ENCODE measurements at regions not wholly inside any gene's neighbourhood (a gene's known extent, or its start where the extent isn't known, plus 50 kb on each side); places are given as distances from the start of the nearest gene placed in this dataset.
A peak's percentile ranks its signal among the peaks of the same experiment; 100 is the strongest.
"Not testable (repeated sequence)": the region's sequence is repeated elsewhere in the genome, so short reads cannot be mapped to it uniquely, and the experiment has no call there.

GRCh38 chr16:88159897-88160335 is 208.7 kb downstream of the BANP start:
- BruUV-seq (replicated peaks); FAIRE-seq: not testable (repeated sequence)

GRCh38 chr16:88161191-88161590 is 210.0 kb downstream of the BANP start:
- WGBS (ENCODE audit: insufficient coverage, low coverage, missing lambda C conversion rate) = 3% methylated on average over 13 of the region's 13 CpGs

More at GRCh38 chr16:88159897-88160335, 208.7 kb downstream of the BANP start:
- H3K4me3 ChIP-seq; POLR2A ChIA-PET; H3K27ac ChIP-seq (ENCODE audit: extremely low read depth, low read depth, low read length); H2AFZ ChIP-seq (ENCODE audit: low read depth, low read length); H3K9me1 ChIP-seq (ENCODE audit: control insufficient read depth, insufficient read depth, low read length); CTCF ChIA-PET (ENCODE audit: low intra/inter-chr PET ratio); H4K20me1 ChIP-seq (replicated peaks; ENCODE audit: control insufficient read depth, insufficient read depth, low read length); ATAC-seq; H3K4me2 ChIP-seq (ENCODE audit: insufficient read depth, low read length); intact Hi-C loops (cut with micrococcal nuclease); H3K4me1 ChIP-seq (replicated peaks in 1 of 2; ENCODE audit: control insufficient read depth in 2 of 2, insufficient read depth in 2 of 2, low read length in 2 of 2); H3K36me3 ChIP-seq (ENCODE audit: control insufficient read depth, insufficient read depth, low read length); H3K79me2 ChIP-seq (ENCODE audit: control insufficient read depth, insufficient read depth, low read length); DNase-seq (ENCODE audit: extremely low read depth in 1 of 4, low spot score in 3 of 4); H3K9ac ChIP-seq (ENCODE audit: insufficient read depth in 1 of 2, low read depth in 2 of 2, low read length in 2 of 2); H3K9me3 ChIP-seq (replicated peaks; ENCODE audit: control insufficient read depth, insufficient read depth, low read depth, low read length); in situ Hi-C loops (cut with MboI): not testable (repeated sequence)
- peaks cover 2 to 32% of the 10 kb centered on the region in 2 experiments; a peak in 2 of 5 replicates for H3K27me3 ChIP-seq (ENCODE audit: control insufficient read depth in 2 of 2, insufficient read depth in 2 of 2, low read length in 2 of 2)
- 10% methylated on average over 3 of the region's 8 CpGs for WGBS (ENCODE audit: insufficient coverage, low coverage, missing lambda C conversion rate)
- TF ChIP-seq ZFP36 (IDR thresholded peaks at IDR 0.05; ENCODE audit: low read depth, low read length, partially characterized antibody) = peak; percentile 77

More at GRCh38 chr16:88161191-88161590, 210.0 kb downstream of the BANP start:
- H3K27ac ChIP-seq (ENCODE audit: extremely low read depth, low read depth, low read length); H3K4me1 ChIP-seq (replicated peaks in 1 of 2; ENCODE audit: control insufficient read depth in 2 of 2, insufficient read depth in 2 of 2, low read length in 2 of 2); intact Hi-C loops (cut with micrococcal nuclease); H3K9me3 ChIP-seq (replicated peaks; ENCODE audit: control insufficient read depth, insufficient read depth, low read depth, low read length); FAIRE-seq; H3K36me3 ChIP-seq (ENCODE audit: control insufficient read depth, insufficient read depth, low read length); POLR2A ChIA-PET; DNase-seq (ENCODE audit: extremely low read depth in 1 of 4, low spot score in 3 of 4); H3K9ac ChIP-seq (ENCODE audit: insufficient read depth in 1 of 2, low read depth in 2 of 2, low read length in 2 of 2); BruUV-seq (replicated peaks); CTCF ChIA-PET (ENCODE audit: low intra/inter-chr PET ratio); H3K4me3 ChIP-seq; H2AFZ ChIP-seq (ENCODE audit: low read depth, low read length); in situ Hi-C loops (cut with MboI); H3K9me1 ChIP-seq (ENCODE audit: control insufficient read depth, insufficient read depth, low read length); H3K4me2 ChIP-seq (ENCODE audit: insufficient read depth, low read length); H4K20me1 ChIP-seq (replicated peaks; ENCODE audit: control insufficient read depth, insufficient read depth, low read length); ATAC-seq; H3K79me2 ChIP-seq (ENCODE audit: control insufficient read depth, insufficient read depth, low read length); TF ChIP-seq PBX2 (CRISPR knock-in tag; IDR thresholded peaks at IDR 0.05; ENCODE audit: low read depth): not testable (repeated sequence)
- H3K27me3 ChIP-seq (ENCODE audit: control insufficient read depth in 2 of 2, insufficient read depth in 2 of 2, low read length in 2 of 2) = peaks cover 2 to 30% of the 10 kb centered on the region in 2 experiments; a peak in 2 of 5 replicates
- 0 out of 2 replicates have a peak, but pooled peaks have one; percentile 7 for TF ChIP-seq PBX2 (tag; conservative IDR thresholded peaks at IDR 0.05; ENCODE audit: low read depth)

All from K562 (cell line).